GM21367 (cell line): ENCODE measurements at regions not wholly inside any gene's neighbourhood (a gene's known extent, or its start where the extent isn't known, plus 50 kb on each side); places are given as distances from the start of the nearest gene placed in this dataset.

Experiments
- ATAC-seq: cut with Tn5 transposase; IDR thresholded peaks from one replicate; pipeline ENCODE4 v1.9.1; 2021; ENCODE audit not compliant: unreplicated experiment

GRCh38 chr12:28601570-28602058 is 411.4 kb downstream of the CCDC91 start:
- ATAC-seq, result no peak

- ATAC-seq, result no peak
These were observed 412.5 kb downstream of the CCDC91 start for GRCh38 chr12:28602786-28603185.

DNA sequence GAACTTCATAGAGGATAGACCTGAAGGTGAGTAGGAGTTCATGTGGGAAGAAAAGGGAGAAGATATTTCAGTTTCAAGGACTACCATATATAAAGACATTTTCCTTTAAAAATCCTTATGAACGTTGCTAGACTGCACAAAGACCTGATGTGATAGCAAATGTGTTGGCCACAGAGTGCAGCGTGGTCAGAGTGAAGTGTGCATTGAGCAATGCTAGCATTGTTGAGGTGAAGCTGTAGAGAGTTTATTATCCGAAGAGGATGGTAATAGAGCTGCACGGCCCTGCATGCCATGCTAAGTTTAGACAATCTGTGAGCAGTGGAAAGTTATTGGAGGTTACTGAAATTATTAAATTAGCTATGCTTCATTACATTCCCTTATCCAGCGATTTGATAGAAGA is 413.0 kb downstream of the CCDC91 start:
- ATAC-seq, result no peak

DNA sequence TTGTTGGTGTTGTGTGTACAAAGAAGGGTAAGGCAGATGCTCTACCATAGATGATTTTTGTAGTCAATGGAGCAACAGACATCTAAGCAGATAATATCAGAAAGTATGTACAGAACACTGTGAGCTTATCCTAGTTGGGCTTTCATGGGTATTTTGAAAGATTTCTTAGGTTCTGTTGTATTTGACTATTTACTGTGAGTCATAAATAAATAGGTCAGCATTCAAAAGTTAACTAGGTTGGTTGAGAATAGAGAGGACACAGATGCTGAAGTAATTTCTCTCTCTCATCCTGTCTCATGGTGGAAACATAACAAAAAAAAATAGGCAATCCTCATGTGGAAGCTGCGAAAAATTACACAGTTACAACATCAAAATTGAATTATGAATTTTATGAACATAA is 413.5 kb downstream of the CCDC91 start:
- no peak for ATAC-seq

- no peak for ATAC-seq
These were observed 414.0 kb downstream of the CCDC91 start for GRCh38 chr12:28604240-28604639.

DNA sequence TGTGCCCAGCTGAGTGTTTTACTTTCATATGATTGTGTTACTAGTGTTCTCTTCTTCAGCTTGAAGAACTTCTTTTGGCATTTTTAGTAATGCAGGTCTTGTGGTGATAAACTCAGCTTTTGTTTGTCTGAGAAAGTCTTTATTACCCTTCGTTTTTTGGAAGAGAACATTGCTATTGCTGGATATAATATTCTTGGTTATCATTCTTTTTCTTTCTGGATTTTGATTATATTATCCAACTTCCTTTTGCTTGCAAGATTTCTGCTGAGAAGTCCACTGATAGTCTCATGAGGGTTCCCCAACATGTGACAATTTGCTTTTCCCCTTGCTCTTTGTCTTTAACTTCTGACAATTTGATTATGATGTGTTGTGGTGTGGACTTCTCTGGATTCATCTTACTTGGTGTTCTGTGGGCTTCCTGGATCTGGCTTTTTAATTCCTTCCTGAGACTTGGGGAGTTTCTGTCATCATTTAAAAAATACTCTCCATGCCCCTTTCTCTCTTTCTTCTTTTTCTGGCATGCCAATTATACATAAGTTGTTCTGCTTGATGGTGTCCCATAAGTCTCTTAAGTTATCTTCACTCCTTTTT is 416.8 kb downstream of the CCDC91 start:
- ATAC-seq, result no peak

DNA sequence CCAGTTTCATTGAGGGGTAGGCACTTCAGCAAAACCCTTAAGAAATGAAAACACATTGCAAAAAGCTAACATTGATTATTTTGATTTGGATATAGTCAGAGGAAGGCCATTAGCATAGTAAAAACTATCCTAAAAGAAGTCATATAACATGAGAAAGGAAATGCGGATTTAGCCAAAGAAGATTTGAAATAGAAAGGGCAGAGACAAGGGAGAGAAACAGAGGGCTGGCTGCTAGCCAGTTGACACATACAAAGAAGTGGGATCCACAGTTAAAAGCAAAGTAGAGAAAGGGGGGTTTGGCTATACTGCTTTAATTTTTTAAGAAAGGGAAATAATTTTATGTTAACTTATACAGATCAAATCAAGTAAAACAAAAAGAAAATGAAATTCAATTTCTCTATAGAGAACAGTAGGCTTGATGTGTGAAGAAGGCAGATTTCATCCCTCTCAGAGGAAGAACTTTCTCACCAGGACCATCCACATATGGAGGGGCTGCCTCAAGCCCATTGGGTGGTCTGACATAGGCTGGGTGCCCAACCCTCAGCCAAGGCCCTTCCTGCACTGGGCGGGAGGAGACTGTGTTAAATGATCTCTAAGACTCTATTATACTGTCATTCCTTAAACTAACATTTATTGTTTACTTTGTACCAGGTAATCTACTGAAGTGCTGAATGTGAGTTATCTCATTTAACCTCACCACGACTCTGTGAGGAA is 420.3 kb downstream of the CCDC91 start:
- ATAC-seq, result no peak

- ATAC-seq, result no peak
These were observed 420.8 kb downstream of the CCDC91 start for GRCh38 chr12:28611115-28611435.

DNA sequence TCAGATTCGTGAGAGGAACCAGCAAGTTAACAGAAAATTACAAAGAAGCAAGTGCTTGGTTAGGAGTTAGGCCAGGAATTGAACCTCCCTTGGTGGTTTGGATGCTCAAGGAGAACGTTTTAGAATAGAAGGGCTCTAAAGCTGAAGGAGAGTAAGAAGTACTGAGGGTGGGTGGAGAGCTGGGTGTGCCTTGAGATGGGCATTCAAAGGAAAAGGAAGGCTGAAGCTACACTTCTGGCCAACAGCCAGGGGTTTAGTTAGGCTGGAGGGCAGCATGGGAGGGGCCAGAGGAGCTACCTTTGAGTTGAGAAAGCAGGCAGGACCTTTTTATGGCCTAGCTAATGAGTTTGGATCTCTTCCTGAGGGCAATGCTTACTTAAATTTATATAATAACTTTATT is 421.2 kb downstream of the CCDC91 start:
- no peak for ATAC-seq

GRCh38 chr12:28618171-28618570 is 427.9 kb downstream of the CCDC91 start:
- ATAC-seq, result no peak

GRCh38 chr12:28618772-28619171 is 428.5 kb downstream of the CCDC91 start:
- ATAC-seq, result no peak

DNA sequence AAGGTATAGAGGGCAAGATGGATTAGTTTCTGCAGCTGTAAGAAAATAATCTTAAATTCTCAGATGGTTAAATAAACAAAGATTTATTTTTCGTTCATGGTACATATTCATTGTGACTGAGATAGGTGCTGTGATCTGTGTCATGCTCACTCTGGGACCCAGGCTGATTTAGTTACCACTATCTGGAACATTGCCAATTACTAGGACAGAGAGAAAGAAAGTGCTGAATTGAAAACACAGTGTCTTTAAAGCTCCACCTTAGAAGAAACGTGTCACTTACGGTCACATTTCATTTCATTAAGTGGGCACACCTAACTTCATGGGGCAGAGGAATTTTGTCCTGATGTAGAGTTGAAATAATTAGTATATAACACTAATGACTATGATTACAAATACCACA is 430.0 kb downstream of the CCDC91 start:
- no peak for ATAC-seq

GRCh38 chr12:28622406-28622805 is 432.1 kb downstream of the CCDC91 start:
- no peak for ATAC-seq

DNA sequence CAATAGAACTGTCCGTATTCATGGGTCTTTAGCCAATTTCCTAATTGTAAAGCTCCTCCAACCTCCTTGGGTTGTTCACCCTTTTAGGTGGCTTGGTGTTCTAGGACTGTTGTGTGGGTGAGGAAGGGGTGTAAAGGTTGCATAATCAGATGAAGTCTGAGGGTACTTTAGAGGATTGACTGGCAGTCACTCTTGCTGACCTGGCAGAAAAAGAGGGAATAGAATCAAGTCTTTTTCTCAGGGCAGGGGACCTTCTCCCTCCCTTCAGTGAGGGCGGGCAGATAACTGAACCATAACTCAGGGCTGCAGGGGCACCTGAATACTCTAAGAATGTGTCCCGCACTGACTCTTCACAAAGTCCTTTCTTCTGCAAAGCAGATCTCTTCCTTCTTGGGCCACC is 436.2 kb downstream of the CCDC91 start:
- no peak for ATAC-seq

- ATAC-seq, result no peak
These were observed 439.4 kb downstream of the CCDC91 start for GRCh38 chr12:28629691-28630090.

GRCh38 chr12:28631831-28632230 is 441.6 kb downstream of the CCDC91 start:
- ATAC-seq, result no peak

GRCh38 chr12:28640519-28640918 is 450.3 kb downstream of the CCDC91 start:
- no peak for ATAC-seq

- no peak for ATAC-seq
These were observed 455.2 kb downstream of the CCDC91 start for GRCh38 chr12:28645436-28645835.

GRCh38 chr12:28645891-28646290 is 455.6 kb downstream of the CCDC91 start:
- no peak for ATAC-seq

GRCh38 chr12:28650906-28651305 is 460.6 kb downstream of the CCDC91 start:
- no peak for ATAC-seq

GRCh38 chr12:28652239-28652638 is 462.0 kb downstream of the CCDC91 start:
- no peak for ATAC-seq

- no peak for ATAC-seq
These were observed 467.1 kb upstream of the FAR2 start for GRCh38 chr12:28681980-28682379.

DNA sequence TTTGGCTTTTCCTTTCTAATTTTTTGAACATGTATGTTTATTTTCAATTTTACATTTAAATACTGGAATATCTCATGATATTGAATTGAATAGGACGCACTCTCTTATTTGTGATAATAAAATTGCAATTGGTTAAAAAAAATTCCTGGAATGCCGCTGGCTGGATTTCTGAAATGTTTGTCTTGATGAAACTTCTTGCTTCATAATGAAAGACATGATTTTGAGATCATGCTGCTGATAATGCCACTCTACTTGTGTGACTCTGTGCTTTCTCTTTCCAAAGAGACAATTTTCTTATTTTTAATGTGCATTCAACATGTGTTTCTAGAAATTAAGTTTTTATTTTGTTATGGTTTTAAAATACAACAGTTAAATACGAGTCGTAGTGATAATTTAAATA is 465.7 kb upstream of the FAR2 start:
- ATAC-seq, result no peak
